Ishikawa (cell line): ENCODE measurements at regions not wholly inside any gene's neighbourhood (a gene's known extent, or its start where the extent isn't known, plus 50 kb on each side); places are given as distances from the start of the nearest gene placed in this dataset.

Experiments
- CEBPB ChIP-seq: IDR thresholded peaks from 2 replicates; pipeline ENCODE4 v1.6.1; 2012
- CREB1 ChIP-seq: IDR thresholded peaks from 2 replicates; pipeline ENCODE4 v1.6.1; 2012; ENCODE audit warnings: low read depth
- EGR1 ChIP-seq: IDR thresholded peaks from 2 replicates; pipeline ENCODE4 v1.6.1; 2012
- EP300 ChIP-seq: IDR thresholded peaks from 2 replicates; pipeline ENCODE4 v1.6.1; 2012; ENCODE audit warnings: borderline replicate concordance
- FOXM1 ChIP-seq: IDR thresholded peaks from 2 replicates; pipeline ENCODE4 v1.6.1; 2012; ENCODE audit warnings: low read depth, borderline replicate concordance
- NFIC ChIP-seq: IDR thresholded peaks from 2 replicates; pipeline ENCODE4 v1.6.1; 2012
- RAD21 ChIP-seq: IDR thresholded peaks from 2 replicates; pipeline ENCODE4 v1.6.1; 2012; ENCODE audit warnings: low read depth
- TAF1 ChIP-seq: IDR thresholded peaks from 2 replicates; pipeline ENCODE4 v1.6.1; 2012; ENCODE audit warnings: low read depth, mild to moderate bottlenecking
- TCF12 ChIP-seq: IDR thresholded peaks from 2 replicates; pipeline ENCODE4 v1.6.1; 2012; ENCODE audit warnings: low read depth
- TEAD4 ChIP-seq: IDR thresholded peaks from 2 replicates; pipeline ENCODE4 v1.6.1; 2012
- YY1 ChIP-seq: IDR thresholded peaks from 2 replicates; pipeline ENCODE4 v1.6.1; 2012; ENCODE audit warnings: low read depth
- ZBTB7A ChIP-seq: IDR thresholded peaks from 2 replicates; pipeline ENCODE4 v1.6.1; 2012; ENCODE audit warnings: low read depth
- TF ChIP-seq, protein P1 (sequence below): IDR thresholded peaks from 2 replicates; pipeline ENCODE4 v1.6.1; 2012
- TF ChIP-seq, protein P2 (sequence below): IDR thresholded peaks from 2 replicates; pipeline ENCODE4 v1.6.1; 2012; ENCODE audit warnings: low read depth, mild to moderate bottlenecking
- TF ChIP-seq, protein P3 (sequence below): IDR thresholded peaks from 2 replicates; pipeline ENCODE4 v1.6.1; 2012

DNA sequence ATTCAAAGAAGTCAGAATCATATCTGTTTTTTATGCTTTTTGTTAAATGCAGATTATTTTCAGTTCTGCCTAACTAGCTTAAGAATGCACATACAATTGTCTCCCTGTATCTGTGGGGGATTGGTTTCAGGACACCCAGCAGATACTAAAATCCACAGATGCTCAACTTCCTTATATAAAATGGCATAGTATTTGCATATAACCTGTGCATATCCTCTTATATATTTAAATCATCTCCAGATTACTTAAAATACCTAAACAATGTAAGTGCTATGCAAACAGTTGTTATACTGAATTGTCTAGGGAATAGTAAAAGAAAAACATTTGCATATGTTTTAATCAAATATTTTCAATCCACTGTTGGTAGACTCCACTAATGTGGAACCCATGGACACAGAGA, 279.4 kb downstream of the TMA16 start:
- TF ChIP-seq NFIC (no peak), YY1 (no peak), EGR1 (no peak)

DNA sequence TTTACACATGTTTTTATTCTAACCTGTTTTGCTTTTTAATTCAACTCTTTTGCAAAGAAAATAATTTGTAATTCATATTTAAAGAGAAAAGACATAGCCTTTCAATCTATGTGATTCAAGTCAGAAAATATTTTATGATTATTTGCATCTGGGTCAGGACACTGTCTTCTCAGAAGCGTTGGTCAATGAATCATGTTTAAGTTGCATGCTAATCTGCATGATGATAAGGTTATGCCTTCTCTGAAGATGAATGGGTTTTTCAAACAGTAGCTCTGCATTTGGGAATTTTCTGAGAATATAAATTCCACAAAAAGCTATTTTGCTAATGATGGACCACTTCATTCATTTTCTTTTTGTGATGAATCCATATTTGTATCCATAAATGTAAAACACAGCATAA, 282.5 kb downstream of the TMA16 start:
- TF ChIP-seq, protein P1, sequence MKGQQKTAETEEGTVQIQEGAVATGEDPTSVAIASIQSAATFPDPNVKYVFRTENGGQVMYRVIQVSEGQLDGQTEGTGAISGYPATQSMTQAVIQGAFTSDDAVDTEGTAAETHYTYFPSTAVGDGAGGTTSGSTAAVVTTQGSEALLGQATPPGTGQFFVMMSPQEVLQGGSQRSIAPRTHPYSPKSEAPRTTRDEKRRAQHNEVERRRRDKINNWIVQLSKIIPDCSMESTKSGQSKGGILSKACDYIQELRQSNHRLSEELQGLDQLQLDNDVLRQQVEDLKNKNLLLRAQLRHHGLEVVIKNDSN, result no peak
- no peak for TF ChIP-seq TCF12
- TF ChIP-seq TAF1, result no peak
- no peak for TF ChIP-seq ZBTB7A
- no peak for TF ChIP-seq EGR1
- no peak for TF ChIP-seq RAD21
- no peak for TF ChIP-seq FOXM1

DNA sequence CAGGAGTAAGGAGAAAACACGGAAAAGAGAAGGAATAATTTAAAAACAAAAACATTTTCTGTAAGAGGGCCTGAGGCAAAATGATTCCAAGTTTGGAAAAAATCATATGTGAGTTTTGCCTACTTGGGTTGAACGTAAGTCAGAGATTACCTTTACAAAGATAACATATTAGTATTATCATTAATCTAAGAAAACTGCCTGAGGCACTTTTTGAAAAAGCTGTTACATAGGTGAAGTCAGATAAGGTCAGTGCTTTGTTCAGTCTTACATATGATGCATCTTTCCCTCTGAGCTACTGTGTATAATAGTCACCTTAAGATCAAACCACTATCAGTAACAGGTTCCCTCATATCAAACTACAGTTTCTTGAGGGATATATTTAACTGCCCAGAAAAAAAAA, 287.2 kb downstream of the TMA16 start:
- TF ChIP-seq TCF12, result no peak

DNA sequence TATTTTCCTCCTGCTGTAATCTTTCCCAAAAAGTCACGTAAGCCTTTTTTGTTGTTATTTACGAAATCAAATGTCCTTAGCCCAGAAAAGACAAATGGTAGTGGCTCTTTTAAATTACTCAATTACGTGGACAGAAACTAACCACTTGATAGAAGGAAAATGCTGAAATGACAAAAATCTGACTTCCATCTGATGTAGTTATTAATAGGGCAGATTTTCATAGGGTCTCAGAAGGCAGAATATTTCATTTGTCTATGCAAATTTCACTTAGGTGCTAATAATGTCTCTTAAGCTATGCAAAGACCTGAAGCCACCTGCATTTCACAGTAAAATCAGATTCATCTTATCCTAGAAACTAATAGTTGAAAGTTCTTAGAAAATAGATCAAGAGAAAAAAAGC, 295.7 kb downstream of the TMA16 start:
- TF ChIP-seq CREB1 (no peak), TEAD4 (no peak), ZBTB7A (no peak), EGR1 (no peak), FOXM1 (no peak), YY1 (no peak), TCF12 (no peak), RAD21 (no peak), NFIC (no peak), CEBPB (no peak), EP300 (no peak), TAF1 (no peak)
- TF ChIP-seq, protein P2, sequence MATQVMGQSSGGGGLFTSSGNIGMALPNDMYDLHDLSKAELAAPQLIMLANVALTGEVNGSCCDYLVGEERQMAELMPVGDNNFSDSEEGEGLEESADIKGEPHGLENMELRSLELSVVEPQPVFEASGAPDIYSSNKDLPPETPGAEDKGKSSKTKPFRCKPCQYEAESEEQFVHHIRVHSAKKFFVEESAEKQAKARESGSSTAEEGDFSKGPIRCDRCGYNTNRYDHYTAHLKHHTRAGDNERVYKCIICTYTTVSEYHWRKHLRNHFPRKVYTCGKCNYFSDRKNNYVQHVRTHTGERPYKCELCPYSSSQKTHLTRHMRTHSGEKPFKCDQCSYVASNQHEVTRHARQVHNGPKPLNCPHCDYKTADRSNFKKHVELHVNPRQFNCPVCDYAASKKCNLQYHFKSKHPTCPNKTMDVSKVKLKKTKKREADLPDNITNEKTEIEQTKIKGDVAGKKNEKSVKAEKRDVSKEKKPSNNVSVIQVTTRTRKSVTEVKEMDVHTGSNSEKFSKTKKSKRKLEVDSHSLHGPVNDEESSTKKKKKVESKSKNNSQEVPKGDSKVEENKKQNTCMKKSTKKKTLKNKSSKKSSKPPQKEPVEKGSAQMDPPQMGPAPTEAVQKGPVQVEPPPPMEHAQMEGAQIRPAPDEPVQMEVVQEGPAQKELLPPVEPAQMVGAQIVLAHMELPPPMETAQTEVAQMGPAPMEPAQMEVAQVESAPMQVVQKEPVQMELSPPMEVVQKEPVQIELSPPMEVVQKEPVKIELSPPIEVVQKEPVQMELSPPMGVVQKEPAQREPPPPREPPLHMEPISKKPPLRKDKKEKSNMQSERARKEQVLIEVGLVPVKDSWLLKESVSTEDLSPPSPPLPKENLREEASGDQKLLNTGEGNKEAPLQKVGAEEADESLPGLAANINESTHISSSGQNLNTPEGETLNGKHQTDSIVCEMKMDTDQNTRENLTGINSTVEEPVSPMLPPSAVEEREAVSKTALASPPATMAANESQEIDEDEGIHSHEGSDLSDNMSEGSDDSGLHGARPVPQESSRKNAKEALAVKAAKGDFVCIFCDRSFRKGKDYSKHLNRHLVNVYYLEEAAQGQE, result no peak
- TF ChIP-seq, protein P3, sequence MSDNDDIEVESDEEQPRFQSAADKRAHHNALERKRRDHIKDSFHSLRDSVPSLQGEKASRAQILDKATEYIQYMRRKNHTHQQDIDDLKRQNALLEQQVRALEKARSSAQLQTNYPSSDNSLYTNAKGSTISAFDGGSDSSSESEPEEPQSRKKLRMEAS, result no peak
- TF ChIP-seq, protein P1, result no peak

DNA sequence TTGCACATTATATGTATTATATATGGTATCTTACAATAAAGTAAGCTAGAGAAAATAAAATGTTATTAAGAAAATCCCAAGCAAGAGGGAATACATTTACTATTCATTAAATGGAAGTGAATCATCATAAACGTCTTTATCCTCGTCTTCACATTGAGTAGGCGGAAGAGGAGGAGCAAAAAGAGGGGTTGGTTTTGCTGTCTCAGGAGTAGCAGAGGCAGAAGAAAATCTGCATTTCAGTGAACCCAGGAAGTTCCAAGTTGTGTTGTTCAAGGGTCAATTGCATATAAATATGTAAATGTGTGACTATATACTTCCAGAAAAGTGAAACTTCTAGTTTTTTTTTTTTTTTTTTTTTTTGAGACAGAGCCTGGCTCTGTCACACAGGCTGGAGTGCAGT, 301.4 kb downstream of the TMA16 start:
- TF ChIP-seq CREB1 (no peak), TCF12 (no peak), EGR1 (no peak), ZBTB7A (no peak), FOXM1 (no peak), TEAD4 (no peak), EP300 (no peak), RAD21 (no peak), YY1 (no peak)
- TF ChIP-seq, protein P1, result no peak
- TF ChIP-seq, protein P2, result no peak

DNA sequence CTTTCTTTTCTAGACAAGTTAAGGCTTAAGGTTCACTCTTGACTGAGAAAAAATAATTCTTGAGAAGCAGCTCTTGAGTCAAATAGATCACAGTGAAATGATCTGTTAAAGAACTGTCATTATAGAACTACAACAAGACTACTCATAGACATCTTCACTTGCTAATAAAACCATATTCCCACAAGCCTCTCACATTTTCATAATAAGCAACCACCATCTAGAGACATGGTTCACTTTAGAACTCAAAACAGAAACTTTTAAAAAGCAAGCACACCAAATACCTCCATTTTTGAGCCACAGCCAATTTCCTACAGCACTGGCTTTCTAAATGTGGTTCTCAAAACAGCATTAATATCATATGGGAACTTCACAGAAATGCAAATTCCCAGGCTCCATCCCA, 309.5 kb downstream of the TMA16 start:
- no peak for TF ChIP-seq TAF1
- no peak for TF ChIP-seq YY1
- TF ChIP-seq, protein P1, result no peak

DNA sequence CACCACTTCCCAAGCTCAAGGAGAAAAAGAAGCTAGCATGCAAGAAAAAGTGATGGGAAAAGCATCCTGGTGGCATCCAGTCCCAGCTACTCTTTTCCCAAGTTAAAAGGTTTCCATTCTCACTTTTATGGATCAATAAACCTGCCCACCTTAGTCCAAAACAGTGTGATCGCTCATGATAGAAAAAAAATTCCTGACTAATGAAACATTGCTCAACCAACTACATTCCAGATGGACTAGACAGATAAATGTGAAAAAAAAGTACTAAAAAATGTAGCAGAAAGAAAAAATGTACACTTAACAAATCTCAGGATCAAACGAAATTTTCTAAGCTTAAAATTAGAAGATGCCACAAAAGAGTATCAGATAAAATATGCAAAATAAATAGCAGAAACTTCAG, 312.2 kb downstream of the TMA16 start:
- TF ChIP-seq FOXM1 (no peak), EP300 (no peak), YY1 (no peak), TAF1 (no peak), CEBPB (no peak), EGR1 (no peak), CREB1 (no peak), TEAD4 (no peak), RAD21 (no peak), TCF12 (no peak), ZBTB7A (no peak), NFIC (no peak)
- TF ChIP-seq, protein P1, result no peak
- TF ChIP-seq, protein P3, result no peak
- TF ChIP-seq, protein P2, result no peak
